ELR (cell line): ENCODE measurements at regions not wholly inside any gene's neighbourhood (a gene's known extent, or its start where the extent isn't known, plus 50 kb on each side); places are given as distances from the start of the nearest gene placed in this dataset.
A peak's percentile ranks its signal among the peaks of the same experiment; 100 is the strongest.

Source experiments
- DNase-seq: peaks from one replicate; pipeline ENCODE4 v3.0.0-alpha.2; 2015; ENCODE audit warnings: low read depth

GRCh38 chr15:93200837-93201226 lies 111.8 kb upstream of the RGMA start:
- DNase-seq: no peak

- DNase-seq: no peak
These were observed 111.2 kb upstream of the RGMA start for GRCh38 chr15:93200081-93200836.

GRCh38 chr15:93196135-93196670 lies 107.2 kb upstream of the RGMA start:
- DNase-seq: no peak

GRCh38 chr15:93195109-93195508 lies 106.1 kb upstream of the RGMA start:
- no peak for DNase-seq

GRCh38 chr15:93190238-93190637 lies 101.2 kb upstream of the RGMA start:
- DNase-seq: no peak

- DNase-seq: no peak
These were observed 100.5 kb upstream of the RGMA start for GRCh38 chr15:93189561-93189960.

GRCh38 chr15:93188236-93188635 lies 99.2 kb upstream of the RGMA start:
- DNase-seq: no peak

- no peak for DNase-seq
These were observed 96.8 kb upstream of the RGMA start for GRCh38 chr15:93185796-93186195.

- DNase-seq: no peak
These were observed 93.7 kb upstream of the RGMA start for GRCh38 chr15:93182703-93183205.

- DNase-seq: no peak
These were observed 91.6 kb upstream of the RGMA start for GRCh38 chr15:93180656-93181055.

- no peak for DNase-seq
These were observed 91.1 kb upstream of the RGMA start for GRCh38 chr15:93180128-93180527.

GRCh38 chr15:93179700-93180102 lies 90.7 kb upstream of the RGMA start:
- DNase-seq: no peak

GRCh38 chr15:93179072-93179471 lies 90.1 kb upstream of the RGMA start:
- peak; percentile 2 for DNase-seq

GRCh38 chr15:93178371-93178770 lies 89.4 kb upstream of the RGMA start:
- DNase-seq: no peak

- DNase-seq: no peak
These were observed 87.1 kb upstream of the RGMA start for GRCh38 chr15:93176065-93176464.

GRCh38 chr15:93174836-93175235 lies 85.8 kb upstream of the RGMA start:
- DNase-seq: no peak

- DNase-seq: no peak
These were observed 84.4 kb upstream of the RGMA start for GRCh38 chr15:93173369-93173768.

GRCh38 chr15:93171476-93171875 lies 82.5 kb upstream of the RGMA start:
- DNase-seq: no peak

- no peak for DNase-seq
These were observed 81.3 kb upstream of the RGMA start for GRCh38 chr15:93170329-93170728.

GRCh38 chr15:93168910-93169309 lies 79.9 kb upstream of the RGMA start:
- no peak for DNase-seq

GRCh38 chr15:93167291-93167690 lies 78.3 kb upstream of the RGMA start:
- DNase-seq: no peak

GRCh38 chr15:93166675-93167074 lies 77.7 kb upstream of the RGMA start:
- no peak for DNase-seq

- DNase-seq: no peak
These were observed 76.9 kb upstream of the RGMA start for GRCh38 chr15:93165734-93166470.
